ENCODE measurements at regions not wholly inside any gene's neighbourhood (a gene's known extent, or its start where the extent isn't known, plus 50 kb on each side); places are given as distances from the start of the nearest gene placed in this dataset.

GRCh38 chr20:7078804-7079203 lies 311.3 kb downstream of the BMP2 start:
- Histone ChIP-seq H3K27ac (ENCODE audit: low read length) (no peak overlapping the region), H3K4me3 (ENCODE audit: low read length) (no peak overlapping the region), H3K9me3 (ENCODE audit: control insufficient read depth, insufficient read depth, low read length) (no peaks in the 10 kb centered on the region), H3K36me3 (ENCODE audit: control insufficient read depth, insufficient read depth, low read length) (no peaks in the 10 kb centered on the region), H3K4me1 (ENCODE audit: control insufficient read depth, insufficient read depth, low read length) (no peaks in the 10 kb centered on the region), H3K27me3 (ENCODE audit: control insufficient read depth, insufficient read depth, low read length) (no peaks in the 10 kb centered on the region)
- no peak for TF ChIP-seq CTCF (IDR thresholded peaks at IDR 0.05)
- intact Hi-C loops (cut with micrococcal nuclease) = no loop called here
- Mint-ChIP-seq H3K36me3 (peaks cover 11% of the 10 kb centered on the region), H3K9me3 (peaks cover 7 to 9% of the 10 kb centered on the region in 2 donors), H3K27me3 (ENCODE audit: low read depth in 2 of 2) (no peaks in the 10 kb centered on the region), H3K4me1 (no peaks in the 10 kb centered on the region), H3K27ac (no peak overlapping the region), H3K4me3 (no peak overlapping the region)
- DNase-seq (no peak), ATAC-seq (no peak)
- WGBS (ENCODE audit: insufficient coverage) = 86% methylated on average over 5 of the region's 5 CpGs

- H3K36me3 Mint-ChIP-seq = peaks cover 11% of the 10 kb centered on the region
- DNase-seq (no peak), ATAC-seq (no peak)
- no peak overlapping the region for H3K4me3 Mint-ChIP-seq
- H3K4me1 Mint-ChIP-seq = no peaks in the 10 kb centered on the region
- Histone ChIP-seq H3K36me3 (ENCODE audit: control insufficient read depth, insufficient read depth, low read length) (no peaks in the 10 kb centered on the region), H3K27me3 (ENCODE audit: control insufficient read depth, insufficient read depth, low read length) (no peaks in the 10 kb centered on the region), H3K4me1 (ENCODE audit: control insufficient read depth, insufficient read depth, low read length) (no peaks in the 10 kb centered on the region), H3K9me3 (ENCODE audit: control insufficient read depth, insufficient read depth, low read length) (no peaks in the 10 kb centered on the region), H3K27ac (ENCODE audit: low read length) (no peak overlapping the region), H3K4me3 (ENCODE audit: low read length) (no peak overlapping the region)
- H3K27ac Mint-ChIP-seq = no peak overlapping the region
- intact Hi-C loops (cut with micrococcal nuclease) = no loop called here
- H3K9me3 Mint-ChIP-seq = peaks cover 7 to 9% of the 10 kb centered on the region in 2 donors
- 81% methylated on average over 2 of the region's 3 CpGs for WGBS (ENCODE audit: insufficient coverage)
- no peaks in the 10 kb centered on the region for H3K27me3 Mint-ChIP-seq (ENCODE audit: low read depth in 2 of 2)
- no peak for TF ChIP-seq CTCF (IDR thresholded peaks at IDR 0.05)
Measured at GRCh38 chr20:7080472-7080871, 313.0 kb downstream of the BMP2 start.

DNA sequence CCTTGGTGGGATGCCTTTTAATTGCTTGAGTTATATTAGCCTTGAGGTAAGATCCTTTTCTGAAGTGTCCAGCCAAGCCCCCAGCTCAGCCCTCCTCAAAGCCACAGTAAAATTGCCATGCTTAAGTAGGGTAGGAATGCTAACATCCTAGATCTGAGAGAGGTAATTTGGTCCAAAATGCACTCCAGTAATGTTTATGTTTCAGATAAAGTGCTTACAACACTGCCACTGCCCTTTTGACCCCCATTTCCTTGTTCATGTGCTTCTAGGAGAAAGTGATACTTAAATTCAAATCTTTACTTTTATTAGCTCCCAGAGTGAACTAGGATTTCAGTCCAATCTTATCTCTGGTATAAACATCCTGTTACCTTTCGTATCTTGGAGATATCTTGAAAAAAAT lies 318.0 kb downstream of the BMP2 start:
- no peak for TF ChIP-seq CTCF (IDR thresholded peaks at IDR 0.05)
- DNase-seq (no peak), ATAC-seq (no peak)
- Histone ChIP-seq H3K36me3 (ENCODE audit: control insufficient read depth, insufficient read depth, low read length) (no peaks in the 10 kb centered on the region), H3K4me1 (ENCODE audit: control insufficient read depth, insufficient read depth, low read length) (no peaks in the 10 kb centered on the region), H3K4me3 (ENCODE audit: low read length) (no peak overlapping the region), H3K9me3 (ENCODE audit: control insufficient read depth, insufficient read depth, low read length) (no peaks in the 10 kb centered on the region), H3K27ac (ENCODE audit: low read length) (no peak overlapping the region), H3K27me3 (ENCODE audit: control insufficient read depth, insufficient read depth, low read length) (no peaks in the 10 kb centered on the region)
- Mint-ChIP-seq H3K4me1 (no peaks in the 10 kb centered on the region), H3K36me3 (no peaks in the 10 kb centered on the region), H3K4me3 (no peak overlapping the region), H3K27ac (no peak overlapping the region), H3K9me3 (peaks cover 7 to 8% of the 10 kb centered on the region in 2 donors), H3K27me3 (ENCODE audit: low read depth in 2 of 2) (no peaks in the 10 kb centered on the region)
- WGBS (ENCODE audit: insufficient coverage) = 100% methylated on average over 1 of the region's 1 CpG
- intact Hi-C loops (cut with micrococcal nuclease) = no loop called here

DNA sequence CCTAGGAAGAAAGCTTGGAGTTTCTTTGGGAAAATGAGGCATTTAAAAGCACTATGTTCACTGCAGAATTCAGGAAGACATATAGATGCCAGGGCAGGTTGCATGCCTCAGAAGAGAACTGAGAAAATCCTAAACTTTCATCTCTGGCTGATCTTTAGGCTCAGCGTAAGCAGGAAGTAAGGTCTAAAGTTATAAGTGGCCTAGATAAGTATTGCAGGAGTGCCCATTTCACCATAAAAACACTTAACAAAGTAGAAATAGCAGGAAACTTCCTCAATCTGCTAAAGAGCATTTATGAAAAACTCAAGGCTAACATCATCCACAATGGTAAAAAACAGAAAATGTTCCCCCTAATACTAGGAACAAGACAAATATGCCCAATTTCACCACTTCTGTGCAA lies 320.3 kb downstream of the BMP2 start:
- DNase-seq (no peak), ATAC-seq (no peak)
- Histone ChIP-seq H3K4me1 (ENCODE audit: control insufficient read depth, insufficient read depth, low read length) (no peaks in the 10 kb centered on the region), H3K27me3 (ENCODE audit: control insufficient read depth, insufficient read depth, low read length) (no peaks in the 10 kb centered on the region), H3K36me3 (ENCODE audit: control insufficient read depth, insufficient read depth, low read length) (no peaks in the 10 kb centered on the region), H3K27ac (ENCODE audit: low read length) (no peak overlapping the region), H3K4me3 (ENCODE audit: low read length) (no peak overlapping the region), H3K9me3 (ENCODE audit: control insufficient read depth, insufficient read depth, low read length) (no peaks in the 10 kb centered on the region)
- Mint-ChIP-seq H3K4me1 (no peaks in the 10 kb centered on the region), H3K9me3 (peaks cover 7 to 8% of the 10 kb centered on the region in 2 donors), H3K4me3 (no peak overlapping the region), H3K27me3 (ENCODE audit: low read depth in 2 of 2) (no peaks in the 10 kb centered on the region), H3K36me3 (no peaks in the 10 kb centered on the region), H3K27ac (no peak overlapping the region)
- TF ChIP-seq CTCF (IDR thresholded peaks at IDR 0.05) = no peak
- intact Hi-C loops (cut with micrococcal nuclease) = no loop called here
- 100% methylated on average over 1 of the region's 1 CpG for WGBS (ENCODE audit: insufficient coverage)

All from natural killer cell (primary cell).